SK-N-SH treated with all-trans-retinoic acid at 6 μM for 48 hours (cell line): ENCODE measurements at regions not wholly inside any gene's neighbourhood (a gene's known extent, or its start where the extent isn't known, plus 50 kb on each side); places are given as distances from the start of the nearest gene placed in this dataset.

Experiments
- ATAC-seq: fragments of 200-7000 bp; cut with Tn5 transposase; 3 replicates; pipeline ENCODE4 v1.9.1; 2020; ENCODE audit warnings: mild to moderate bottlenecking, moderate library complexity
- ARNTL ChIP-seq: fragments of 450-650 bp; formaldehyde crosslinking; IDR thresholded peaks from 2 replicates; pipeline ENCODE4 v1.5.0; 2020; ENCODE audit warnings: low read depth, mild to moderate bottlenecking, moderate library complexity, borderline replicate concordance
- BACH2 ChIP-seq: fragments of 250-450 bp; sonication (Bioruptor Pico); IDR thresholded peaks from 2 replicates; pipeline ENCODE4 v1.9.0; 2021; ENCODE audit warnings: mild to moderate bottlenecking, borderline replicate concordance
- CSDC2 ChIP-seq: fragments of 250-450 bp; sonication (Bioruptor Pico); IDR thresholded peaks from 2 replicates; pipeline ENCODE4 v1.5.0; 2020; ENCODE audit warnings: mild to moderate bottlenecking, moderate library complexity
- ESRRG ChIP-seq: fragments of 250-450 bp; sonication (Bioruptor Pico); IDR thresholded peaks from 2 replicates; pipeline ENCODE4 v1.6.1; 2021; ENCODE audit warnings: mild to moderate bottlenecking
- ISL1 ChIP-seq: fragments of 250-450 bp; sonication (Bioruptor Pico); IDR thresholded peaks from 2 replicates; pipeline ENCODE4 v2.1.2; 2022; ENCODE audit warnings: mild to moderate bottlenecking, moderate library complexity
- OSR1 ChIP-seq: fragments of 250-450 bp; sonication (Bioruptor Pico); IDR thresholded peaks from 2 replicates; pipeline ENCODE4 v1.8.0; 2022; ENCODE audit warnings: moderate library complexity, mild to moderate bottlenecking, inconsistent platforms
- PPARA ChIP-seq: fragments of 250-450 bp; sonication (Bioruptor Pico); IDR thresholded peaks from 2 replicates; pipeline ENCODE4 v1.5.0; 2020; ENCODE audit warnings: mild to moderate bottlenecking, borderline replicate concordance
- RARB ChIP-seq: fragments of 250-450 bp; sonication (Bioruptor Pico); IDR thresholded peaks from 2 replicates; pipeline ENCODE4 v1.8.0; 2021; ENCODE audit warnings: mild to moderate bottlenecking, moderate library complexity
- SNAI2 ChIP-seq: fragments of 250-450 bp; sonication (Bioruptor Pico); IDR thresholded peaks from 2 replicates; pipeline ENCODE4 v1.5.0; 2020; ENCODE audit warnings: mild to moderate bottlenecking, moderate library complexity
- TCF4 ChIP-seq: fragments of 250-450 bp; sonication (Bioruptor Pico); IDR thresholded peaks from 2 replicates; pipeline ENCODE4 v1.8.0; 2021; ENCODE audit warnings: mild to moderate bottlenecking, moderate library complexity, borderline replicate concordance
- TOX ChIP-seq: fragments of 250-450 bp; sonication (Bioruptor Pico); IDR thresholded peaks from 2 replicates; pipeline ENCODE4 v1.8.0; 2021; ENCODE audit warnings: mild to moderate bottlenecking, moderate library complexity, borderline replicate concordance
- ZC3H10 ChIP-seq: fragments of 250-450 bp; sonication (Bioruptor Pico); IDR thresholded peaks from 2 replicates; pipeline ENCODE4 v1.5.1; 2021; ENCODE audit warnings: mild to moderate bottlenecking, moderate library complexity
- ZFP3 ChIP-seq: fragments of 250-450 bp; sonication (Bioruptor Pico); IDR thresholded peaks from 2 replicates; pipeline ENCODE4 v1.5.0; 2020; ENCODE audit warnings: mild to moderate bottlenecking, moderate library complexity
- ZFP30 ChIP-seq: fragments of 450-650 bp; formaldehyde crosslinking; IDR thresholded peaks from 2 replicates; pipeline ENCODE4 v1.5.0; 2022; ENCODE audit warnings: mild to moderate bottlenecking, moderate library complexity
- ZNF565 ChIP-seq: fragments of 450-650 bp; formaldehyde crosslinking; conservative IDR thresholded peaks from 2 replicates; pipeline ENCODE4 v1.5.0; 2020; ENCODE audit warnings: low read depth, mild to moderate bottlenecking, moderate library complexity
- ZNF70 ChIP-seq: fragments of 450-650 bp; formaldehyde crosslinking; IDR thresholded peaks from 2 replicates; pipeline ENCODE4 v1.5.0; 2020; ENCODE audit warnings: mild to moderate bottlenecking, moderate library complexity
- ZNF8 ChIP-seq: fragments of 450-650 bp; formaldehyde crosslinking; IDR thresholded peaks from 2 replicates; pipeline ENCODE4 v1.5.0; 2020; ENCODE audit warnings: mild to moderate bottlenecking, moderate library complexity
- TF ChIP-seq, protein P1 (sequence below): fragments of 250-450 bp; sonication (Bioruptor Pico); IDR thresholded peaks from 2 replicates; pipeline ENCODE4 v1.5.1; 2020; ENCODE audit warnings: low read depth, mild to moderate bottlenecking, moderate library complexity
- TF ChIP-seq, protein P2 (sequence below): fragments of 250-450 bp; sonication (Bioruptor Pico); IDR thresholded peaks from 2 replicates; pipeline ENCODE4 v1.5.0; 2020; ENCODE audit warnings: mild to moderate bottlenecking, moderate library complexity
- TF ChIP-seq, protein P3 (sequence below): fragments of 250-450 bp; sonication (Bioruptor Pico); IDR thresholded peaks from 2 replicates; pipeline ENCODE4 v1.8.0; 2021; ENCODE audit warnings: low read depth, mild to moderate bottlenecking, moderate library complexity, borderline replicate concordance
- TF ChIP-seq, protein P4 (sequence below): fragments of 250-450 bp; sonication (Bioruptor Pico); IDR thresholded peaks from 2 replicates; pipeline ENCODE4 v1.8.0; 2020; ENCODE audit warnings: mild to moderate bottlenecking, moderate library complexity, borderline replicate concordance
- TF ChIP-seq, protein P5 (sequence below): fragments of 250-450 bp; sonication (Bioruptor Pico); IDR thresholded peaks from 2 replicates; pipeline ENCODE4 v1.5.1; 2021; ENCODE audit warnings: mild to moderate bottlenecking, moderate library complexity

DNA sequence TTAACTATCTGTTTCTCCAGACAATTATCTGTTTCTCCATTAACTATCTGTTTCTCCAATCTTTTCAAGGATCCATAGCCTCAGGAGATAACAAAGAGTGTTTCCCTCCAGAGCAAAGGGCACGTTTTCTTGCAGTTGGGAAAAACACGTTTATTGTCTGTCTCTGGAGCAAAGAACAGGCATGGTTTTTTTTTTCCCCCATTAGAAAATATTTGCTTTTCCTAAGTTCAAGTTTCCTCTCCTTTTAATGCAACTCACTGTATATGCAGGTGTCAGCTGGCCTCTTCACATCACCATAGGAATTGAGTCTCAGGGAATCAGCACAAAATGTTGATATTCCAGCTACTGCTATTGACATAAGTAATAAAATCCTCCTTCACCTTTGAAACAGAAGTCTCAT lies 984.4 kb downstream of the RAB28 start:
- TF ChIP-seq TOX (CRISPR knock-in tag): no peak
- no peak for TF ChIP-seq TCF4 (CRISPR knock-in tag)
- TF ChIP-seq, protein P1, sequence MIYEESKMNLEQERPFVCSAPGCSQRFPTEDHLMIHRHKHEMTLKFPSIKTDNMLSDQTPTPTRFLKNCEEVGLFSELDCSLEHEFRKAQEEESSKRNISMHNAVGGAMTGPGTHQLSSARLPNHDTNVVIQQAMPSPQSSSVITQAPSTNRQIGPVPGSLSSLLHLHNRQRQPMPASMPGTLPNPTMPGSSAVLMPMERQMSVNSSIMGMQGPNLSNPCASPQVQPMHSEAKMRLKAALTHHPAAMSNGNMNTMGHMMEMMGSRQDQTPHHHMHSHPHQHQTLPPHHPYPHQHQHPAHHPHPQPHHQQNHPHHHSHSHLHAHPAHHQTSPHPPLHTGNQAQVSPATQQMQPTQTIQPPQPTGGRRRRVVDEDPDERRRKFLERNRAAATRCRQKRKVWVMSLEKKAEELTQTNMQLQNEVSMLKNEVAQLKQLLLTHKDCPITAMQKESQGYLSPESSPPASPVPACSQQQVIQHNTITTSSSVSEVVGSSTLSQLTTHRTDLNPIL (CRISPR knock-in tag): no peak
- TF ChIP-seq, protein P2, sequence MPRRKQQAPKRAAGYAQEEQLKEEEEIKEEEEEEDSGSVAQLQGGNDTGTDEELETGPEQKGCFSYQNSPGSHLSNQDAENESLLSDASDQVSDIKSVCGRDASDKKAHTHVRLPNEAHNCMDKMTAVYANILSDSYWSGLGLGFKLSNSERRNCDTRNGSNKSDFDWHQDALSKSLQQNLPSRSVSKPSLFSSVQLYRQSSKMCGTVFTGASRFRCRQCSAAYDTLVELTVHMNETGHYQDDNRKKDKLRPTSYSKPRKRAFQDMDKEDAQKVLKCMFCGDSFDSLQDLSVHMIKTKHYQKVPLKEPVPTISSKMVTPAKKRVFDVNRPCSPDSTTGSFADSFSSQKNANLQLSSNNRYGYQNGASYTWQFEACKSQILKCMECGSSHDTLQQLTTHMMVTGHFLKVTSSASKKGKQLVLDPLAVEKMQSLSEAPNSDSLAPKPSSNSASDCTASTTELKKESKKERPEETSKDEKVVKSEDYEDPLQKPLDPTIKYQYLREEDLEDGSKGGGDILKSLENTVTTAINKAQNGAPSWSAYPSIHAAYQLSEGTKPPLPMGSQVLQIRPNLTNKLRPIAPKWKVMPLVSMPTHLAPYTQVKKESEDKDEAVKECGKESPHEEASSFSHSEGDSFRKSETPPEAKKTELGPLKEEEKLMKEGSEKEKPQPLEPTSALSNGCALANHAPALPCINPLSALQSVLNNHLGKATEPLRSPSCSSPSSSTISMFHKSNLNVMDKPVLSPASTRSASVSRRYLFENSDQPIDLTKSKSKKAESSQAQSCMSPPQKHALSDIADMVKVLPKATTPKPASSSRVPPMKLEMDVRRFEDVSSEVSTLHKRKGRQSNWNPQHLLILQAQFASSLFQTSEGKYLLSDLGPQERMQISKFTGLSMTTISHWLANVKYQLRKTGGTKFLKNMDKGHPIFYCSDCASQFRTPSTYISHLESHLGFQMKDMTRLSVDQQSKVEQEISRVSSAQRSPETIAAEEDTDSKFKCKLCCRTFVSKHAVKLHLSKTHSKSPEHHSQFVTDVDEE (CRISPR knock-in tag): no peak
- no peak for TF ChIP-seq BACH2 (CRISPR knock-in tag)
- TF ChIP-seq, protein P3, sequence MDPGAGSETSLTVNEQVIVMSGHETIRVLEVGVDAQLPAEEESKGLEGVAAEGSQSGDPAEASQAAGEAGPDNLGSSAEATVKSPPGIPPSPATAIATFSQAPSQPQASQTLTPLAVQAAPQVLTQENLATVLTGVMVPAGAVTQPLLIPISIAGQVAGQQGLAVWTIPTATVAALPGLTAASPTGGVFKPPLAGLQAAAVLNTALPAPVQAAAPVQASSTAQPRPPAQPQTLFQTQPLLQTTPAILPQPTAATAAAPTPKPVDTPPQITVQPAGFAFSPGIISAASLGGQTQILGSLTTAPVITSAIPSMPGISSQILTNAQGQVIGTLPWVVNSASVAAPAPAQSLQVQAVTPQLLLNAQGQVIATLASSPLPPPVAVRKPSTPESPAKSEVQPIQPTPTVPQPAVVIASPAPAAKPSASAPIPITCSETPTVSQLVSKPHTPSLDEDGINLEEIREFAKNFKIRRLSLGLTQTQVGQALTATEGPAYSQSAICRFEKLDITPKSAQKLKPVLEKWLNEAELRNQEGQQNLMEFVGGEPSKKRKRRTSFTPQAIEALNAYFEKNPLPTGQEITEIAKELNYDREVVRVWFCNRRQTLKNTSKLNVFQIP: no peak
- no peak for TF ChIP-seq PPARA (CRISPR knock-in tag)
- TF ChIP-seq ZNF70: no peak
- TF ChIP-seq ZFP3 (CRISPR knock-in tag): no peak
- no peak for TF ChIP-seq SNAI2 (CRISPR knock-in tag)
- TF ChIP-seq ZFP30 (CRISPR knock-in tag): no peak
- no peak for TF ChIP-seq ZNF565 (CRISPR knock-in tag)
- TF ChIP-seq, protein P4, sequence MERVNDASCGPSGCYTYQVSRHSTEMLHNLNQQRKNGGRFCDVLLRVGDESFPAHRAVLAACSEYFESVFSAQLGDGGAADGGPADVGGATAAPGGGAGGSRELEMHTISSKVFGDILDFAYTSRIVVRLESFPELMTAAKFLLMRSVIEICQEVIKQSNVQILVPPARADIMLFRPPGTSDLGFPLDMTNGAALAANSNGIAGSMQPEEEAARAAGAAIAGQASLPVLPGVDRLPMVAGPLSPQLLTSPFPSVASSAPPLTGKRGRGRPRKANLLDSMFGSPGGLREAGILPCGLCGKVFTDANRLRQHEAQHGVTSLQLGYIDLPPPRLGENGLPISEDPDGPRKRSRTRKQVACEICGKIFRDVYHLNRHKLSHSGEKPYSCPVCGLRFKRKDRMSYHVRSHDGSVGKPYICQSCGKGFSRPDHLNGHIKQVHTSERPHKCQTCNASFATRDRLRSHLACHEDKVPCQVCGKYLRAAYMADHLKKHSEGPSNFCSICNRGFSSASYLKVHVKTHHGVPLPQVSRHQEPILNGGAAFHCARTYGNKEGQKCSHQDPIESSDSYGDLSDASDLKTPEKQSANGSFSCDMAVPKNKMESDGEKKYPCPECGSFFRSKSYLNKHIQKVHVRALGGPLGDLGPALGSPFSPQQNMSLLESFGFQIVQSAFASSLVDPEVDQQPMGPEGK (CRISPR knock-in tag): no peak
- TF ChIP-seq ISL1 (CRISPR knock-in tag): no peak
- TF ChIP-seq ZC3H10 (CRISPR knock-in tag): no peak
- TF ChIP-seq ESRRG (CRISPR knock-in tag): no peak
- no peak for TF ChIP-seq RARB (CRISPR knock-in tag)
- TF ChIP-seq OSR1: no peak
- no peak for ATAC-seq

DNA sequence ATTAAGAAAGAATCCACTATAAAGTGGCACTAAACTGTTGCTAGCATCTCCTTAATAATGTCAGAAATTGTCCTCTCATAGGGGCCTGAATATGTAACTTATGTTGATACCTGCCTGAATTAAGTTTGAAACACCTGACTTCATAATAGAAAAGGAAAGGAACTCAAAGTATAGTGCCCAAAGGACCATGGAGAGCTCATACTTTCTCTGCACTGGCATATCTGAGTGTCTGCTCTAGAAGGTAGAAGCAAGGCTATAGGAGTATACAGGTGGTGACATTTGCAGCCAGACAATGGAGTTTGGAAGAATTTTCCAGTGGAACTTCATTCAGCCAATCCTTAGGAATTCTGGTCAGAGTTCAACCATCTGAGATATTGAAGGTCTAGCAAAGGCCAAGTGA lies 988.9 kb downstream of the RAB28 start:
- no peak for ATAC-seq
- TF ChIP-seq, protein P4 (CRISPR knock-in tag): no peak
- TF ChIP-seq, protein P5, sequence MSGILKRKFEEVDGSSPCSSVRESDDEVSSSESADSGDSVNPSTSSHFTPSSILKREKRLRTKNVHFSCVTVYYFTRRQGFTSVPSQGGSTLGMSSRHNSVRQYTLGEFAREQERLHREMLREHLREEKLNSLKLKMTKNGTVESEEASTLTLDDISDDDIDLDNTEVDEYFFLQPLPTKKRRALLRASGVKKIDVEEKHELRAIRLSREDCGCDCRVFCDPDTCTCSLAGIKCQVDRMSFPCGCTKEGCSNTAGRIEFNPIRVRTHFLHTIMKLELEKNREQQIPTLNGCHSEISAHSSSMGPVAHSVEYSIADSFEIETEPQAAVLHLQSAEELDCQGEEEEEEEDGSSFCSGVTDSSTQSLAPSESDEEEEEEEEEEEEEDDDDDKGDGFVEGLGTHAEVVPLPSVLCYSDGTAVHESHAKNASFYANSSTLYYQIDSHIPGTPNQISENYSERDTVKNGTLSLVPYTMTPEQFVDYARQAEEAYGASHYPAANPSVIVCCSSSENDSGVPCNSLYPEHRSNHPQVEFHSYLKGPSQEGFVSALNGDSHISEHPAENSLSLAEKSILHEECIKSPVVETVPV: no peak
- TF ChIP-seq, protein P2 (CRISPR knock-in tag): no peak
- TF ChIP-seq ISL1 (CRISPR knock-in tag) (no peak), ZNF70 (no peak), ZFP30 (CRISPR knock-in tag) (no peak), CSDC2 (CRISPR knock-in tag) (no peak), ZNF8 (CRISPR knock-in tag) (no peak), ZNF565 (CRISPR knock-in tag) (no peak), OSR1 (no peak), SNAI2 (CRISPR knock-in tag) (no peak), ARNTL (CRISPR knock-in tag) (no peak)
